ENCODE measurements at regions not wholly inside any gene's neighbourhood (a gene's known extent, or its start where the extent isn't known, plus 50 kb on each side); places are given as distances from the start of the nearest gene placed in this dataset.
"Not testable (repeated sequence)": the region's sequence is repeated elsewhere in the genome, so short reads cannot be mapped to it uniquely, and the experiment has no call there.

- not testable (repeated sequence) for TF ChIP-seq TAF1 (IDR thresholded peaks at IDR 0.05; ENCODE audit: borderline replicate concordance, low read depth, low read length); POLR2A (IDR thresholded peaks at IDR 0.05; ENCODE audit: low read depth, low read length)
These were observed 111.9 kb downstream of the DEFB131A start for GRCh38 chr4:9556076-9556475.

Data from GM12892 (cell line).